Parathyroid adenoma (tissue), 2 donors: ENCODE measurements at regions not wholly inside any gene's neighbourhood (a gene's known extent, or its start where the extent isn't known, plus 50 kb on each side); places are given as distances from the start of the nearest gene placed in this dataset.

Experiments
- H2AFZ ChIP-seq: fragments of 300-600 bp; sonication (generic); one replicate; pipeline ENCODE4 v1.7.0; 2017; ENCODE audit warnings: antibody characterized with exemption, mild to moderate bottlenecking
- H3K27ac ChIP-seq: fragments of 300-600 bp; sonication (generic); one replicate; pipeline ENCODE4 v1.7.0; 2017
- H3K27me3 ChIP-seq: fragments of 300-600 bp; sonication (generic); one replicate; pipeline ENCODE4 v1.7.0; 2017; ENCODE audit warnings: low read length; ENCODE audit not compliant: control insufficient read depth, insufficient read depth
- H3K36me3 ChIP-seq: fragments of 300-600 bp; sonication (generic); one replicate; pipeline ENCODE4 v1.7.0; 2017; ENCODE audit warnings: low read length; ENCODE audit not compliant: control insufficient read depth, insufficient read depth
- H3K4me1 ChIP-seq: fragments of 300-600 bp; sonication (generic); one replicate; pipeline ENCODE4 v1.7.0; 2017; ENCODE audit warnings: control low read depth
- H3K4me2 ChIP-seq: fragments of 300-600 bp; sonication (generic); one replicate; pipeline ENCODE4 v1.7.0; 2017; ENCODE audit warnings: low read length
- H3K4me3 ChIP-seq: fragments of 300-600 bp; sonication (generic); one replicate; pipeline ENCODE4 v1.7.0; 2017; ENCODE audit warnings: low read depth, low read length
- H3K79me2 ChIP-seq: fragments of 300-600 bp; sonication (generic); one replicate; pipeline ENCODE4 v1.7.0; 2017; ENCODE audit warnings: control low read depth
- H3K9ac ChIP-seq: fragments of 300-600 bp; sonication (generic); one replicate; pipeline ENCODE4 v1.7.0; 2017; ENCODE audit warnings: mild to moderate bottlenecking
- H3K9me3 ChIP-seq: fragments of 300-600 bp; sonication (generic); one replicate; pipeline ENCODE4 v1.7.0; 2017; ENCODE audit warnings: low read length; ENCODE audit not compliant: control insufficient read depth
- CTCF ChIP-seq: fragments of 300-600 bp; sonication (generic); IDR thresholded peaks from one replicate; pipeline ENCODE4 v1.7.0; 2017; ENCODE audit warnings: antibody characterized with exemption, mild to moderate bottlenecking
- donor health status: primary hyperparathyroidism.

- Histone ChIP-seq H3K4me3 (no peak overlapping the region), H3K4me1 (no peaks in the 10 kb centered on the region), H3K27ac (no peak overlapping the region), H3K9ac (no peak overlapping the region), H3K27me3 (no peaks in the 10 kb centered on the region), H3K9me3 (no peaks in the 10 kb centered on the region), H3K79me2 (no peaks in the 10 kb centered on the region), H2AFZ (no peak overlapping the region), H3K36me3 (no peaks in the 10 kb centered on the region), H3K4me2 (no peak overlapping the region)
- no peak for TF ChIP-seq CTCF
These were observed 145.4 kb upstream of the C1orf21 start for GRCh38 chr1:184241446-184241845.

GRCh38 chr1:184242507-184242943 lies 144.3 kb upstream of the C1orf21 start:
- no peak for TF ChIP-seq CTCF
- no peak overlapping the region for H3K9ac ChIP-seq
- H3K79me2 ChIP-seq, result no peaks in the 10 kb centered on the region
- H3K4me3 ChIP-seq, result no peak overlapping the region
- H3K4me2 ChIP-seq, result no peak overlapping the region
- H3K27ac ChIP-seq, result no peak overlapping the region
- no peaks in the 10 kb centered on the region for H3K36me3 ChIP-seq
- H3K4me1 ChIP-seq, result no peaks in the 10 kb centered on the region
- H3K9me3 ChIP-seq, result no peaks in the 10 kb centered on the region
- no peak overlapping the region for H2AFZ ChIP-seq
- H3K27me3 ChIP-seq, result no peaks in the 10 kb centered on the region

GRCh38 chr1:184244962-184245361 lies 141.9 kb upstream of the C1orf21 start:
- Histone ChIP-seq H3K9me3 (no peaks in the 10 kb centered on the region), H3K36me3 (no peaks in the 10 kb centered on the region), H3K27me3 (no peaks in the 10 kb centered on the region), H3K4me2 (no peak overlapping the region), H3K27ac (no peak overlapping the region), H3K4me1 (no peaks in the 10 kb centered on the region), H3K4me3 (no peak overlapping the region), H3K79me2 (no peaks in the 10 kb centered on the region), H3K9ac (no peak overlapping the region), H2AFZ (no peak overlapping the region)
- no peak for TF ChIP-seq CTCF

GRCh38 chr1:184247671-184248070 lies 139.2 kb upstream of the C1orf21 start:
- no peak overlapping the region for H2AFZ ChIP-seq
- no peaks in the 10 kb centered on the region for H3K4me1 ChIP-seq
- TF ChIP-seq CTCF, result no peak
- no peak overlapping the region for H3K4me2 ChIP-seq
- no peak overlapping the region for H3K9ac ChIP-seq
- no peaks in the 10 kb centered on the region for H3K36me3 ChIP-seq
- no peak overlapping the region for H3K27ac ChIP-seq
- no peaks in the 10 kb centered on the region for H3K27me3 ChIP-seq
- no peak overlapping the region for H3K4me3 ChIP-seq
- no peaks in the 10 kb centered on the region for H3K9me3 ChIP-seq
- no peaks in the 10 kb centered on the region for H3K79me2 ChIP-seq

- Histone ChIP-seq H3K4me3 (no peak overlapping the region), H3K9ac (no peak overlapping the region), H3K27ac (no peak overlapping the region), H3K9me3 (no peaks in the 10 kb centered on the region), H3K4me1 (no peaks in the 10 kb centered on the region), H3K27me3 (no peaks in the 10 kb centered on the region), H2AFZ (no peak overlapping the region), H3K79me2 (no peaks in the 10 kb centered on the region), H3K4me2 (no peak overlapping the region), H3K36me3 (no peaks in the 10 kb centered on the region)
- no peak for TF ChIP-seq CTCF
These were observed 132.9 kb upstream of the C1orf21 start for GRCh38 chr1:184253921-184254320.
